ENCODE measurements at regions not wholly inside any gene's neighbourhood (a gene's known extent, or its start where the extent isn't known, plus 50 kb on each side); places are given as distances from the start of the nearest gene placed in this dataset.
A peak's percentile ranks its signal among the peaks of the same experiment; 100 is the strongest.

- DNase-seq (ENCODE audit: low read depth) = peak; percentile 12
Measured at GRCh38 chr2:8090748-8091700, 590.8 kb upstream of the ID2 start.

DNA sequence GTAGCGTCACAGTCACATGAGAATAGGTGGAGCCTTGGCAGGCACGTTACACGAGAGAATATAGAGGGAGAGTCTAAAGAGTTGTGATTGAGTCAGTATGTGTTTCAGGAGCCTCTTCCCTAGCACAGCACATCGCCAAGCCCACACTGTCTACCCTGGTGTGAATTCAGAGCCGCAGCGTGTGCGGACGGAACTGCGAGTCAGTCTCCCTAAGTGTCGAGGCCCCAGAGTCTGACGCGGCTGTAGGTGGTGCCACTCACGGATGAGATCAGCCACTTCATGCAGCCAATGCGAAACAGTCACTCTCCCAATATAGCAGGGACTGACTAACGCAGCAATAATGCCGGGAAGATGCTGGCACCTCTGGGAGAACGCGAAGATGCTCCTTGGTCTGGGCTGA lies 587.3 kb upstream of the ID2 start:
- no peak for DNase-seq (ENCODE audit: low read depth)

GRCh38 chr2:8095978-8096377 lies 585.9 kb upstream of the ID2 start:
- no peak for DNase-seq (ENCODE audit: low read depth)

- no peak for DNase-seq (ENCODE audit: low read depth)
Measured at GRCh38 chr2:8096484-8096883, 585.4 kb upstream of the ID2 start.

GRCh38 chr2:8098476-8099266 lies 583.2 kb upstream of the ID2 start:
- DNase-seq (ENCODE audit: low read depth) = no peak

DNA sequence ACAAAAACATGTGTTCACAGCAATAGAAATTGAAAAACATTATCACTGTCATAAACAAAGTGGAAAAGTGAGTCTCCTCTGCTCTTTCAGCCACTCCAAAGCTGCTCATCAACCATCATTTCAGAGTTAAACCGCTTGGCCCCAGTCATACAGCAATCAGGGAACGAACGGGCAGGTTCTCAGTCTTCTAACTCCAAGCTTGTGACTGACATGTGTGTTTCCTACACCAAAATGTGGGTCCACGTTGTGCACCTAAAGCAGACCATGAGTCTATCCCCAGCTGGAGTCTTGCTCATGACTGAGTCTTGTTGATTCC lies 582.6 kb upstream of the ID2 start:
- no peak for DNase-seq (ENCODE audit: low read depth)

DNA sequence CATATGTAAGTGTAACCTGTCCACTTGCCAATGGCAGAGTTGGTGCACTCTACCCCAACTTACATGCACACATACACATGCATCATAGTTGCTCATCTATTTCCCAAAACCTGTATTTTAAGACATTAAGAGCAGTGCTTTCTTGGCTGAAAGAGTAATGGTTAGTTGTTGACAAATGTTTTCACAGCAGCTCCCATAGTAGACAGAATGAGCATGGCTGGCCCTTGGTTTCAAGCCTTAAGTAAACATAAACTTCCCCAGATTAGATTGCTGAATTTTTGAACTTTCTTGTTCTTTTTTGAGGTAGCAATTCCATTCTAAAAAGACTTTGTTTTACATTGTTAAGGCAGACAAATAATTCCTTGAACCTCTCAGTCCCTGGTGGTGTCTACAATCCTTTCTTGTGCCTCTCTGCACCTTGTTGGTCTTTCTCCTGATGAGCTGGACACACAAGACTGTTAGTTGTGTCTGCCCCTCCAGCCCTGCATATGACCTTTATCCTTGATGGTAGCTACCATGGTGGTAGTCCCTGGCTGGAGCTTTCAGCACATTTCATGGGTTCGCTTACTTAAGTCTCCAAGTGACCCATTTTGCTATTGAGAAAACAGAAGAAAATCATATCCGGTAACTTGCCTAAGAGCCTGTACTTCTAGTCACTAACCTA lies 580.1 kb upstream of the ID2 start:
- DNase-seq (ENCODE audit: low read depth) = no peak

DNA sequence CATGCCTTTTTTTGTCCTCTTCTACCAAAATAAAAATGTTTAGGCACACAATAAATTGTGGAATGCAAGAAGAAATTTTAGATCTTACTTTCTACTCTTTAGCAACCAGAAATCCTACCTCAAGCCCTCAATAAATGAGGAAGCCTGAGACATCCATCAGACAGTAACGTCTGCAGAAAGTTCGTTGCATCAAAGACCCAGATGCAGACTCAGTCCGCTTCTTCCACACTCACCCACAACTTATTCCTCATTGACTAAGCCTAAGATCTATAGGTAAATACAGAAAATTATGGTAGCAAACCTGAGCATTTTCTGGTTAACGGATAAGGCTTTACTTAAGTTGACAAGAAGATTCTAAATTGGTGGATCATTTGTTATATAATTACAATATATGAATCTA lies 579.4 kb upstream of the ID2 start:
- DNase-seq (ENCODE audit: low read depth) = no peak

- no peak for DNase-seq (ENCODE audit: low read depth)
Measured at GRCh38 chr2:8103085-8103708, 578.7 kb upstream of the ID2 start.

DNA sequence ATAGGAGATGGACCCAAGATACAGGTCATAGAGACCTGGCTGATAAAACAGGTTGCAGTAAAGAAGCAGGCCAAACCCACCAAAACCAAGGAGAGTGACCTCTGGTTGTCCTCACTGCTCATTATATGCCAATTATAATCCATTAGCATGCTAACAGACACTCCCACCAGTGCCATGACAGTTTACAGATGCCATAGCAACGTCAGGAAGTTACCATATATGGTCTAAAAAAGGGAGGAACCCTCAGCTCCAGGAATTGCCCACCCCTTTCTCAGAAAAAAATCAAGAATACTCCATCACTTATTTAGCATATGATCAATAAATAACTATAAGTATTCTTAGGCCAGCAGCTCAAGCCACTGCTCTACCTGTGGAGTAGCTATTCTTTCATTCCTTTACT lies 574.7 kb upstream of the ID2 start:
- DNase-seq (ENCODE audit: low read depth) = no peak

DNA sequence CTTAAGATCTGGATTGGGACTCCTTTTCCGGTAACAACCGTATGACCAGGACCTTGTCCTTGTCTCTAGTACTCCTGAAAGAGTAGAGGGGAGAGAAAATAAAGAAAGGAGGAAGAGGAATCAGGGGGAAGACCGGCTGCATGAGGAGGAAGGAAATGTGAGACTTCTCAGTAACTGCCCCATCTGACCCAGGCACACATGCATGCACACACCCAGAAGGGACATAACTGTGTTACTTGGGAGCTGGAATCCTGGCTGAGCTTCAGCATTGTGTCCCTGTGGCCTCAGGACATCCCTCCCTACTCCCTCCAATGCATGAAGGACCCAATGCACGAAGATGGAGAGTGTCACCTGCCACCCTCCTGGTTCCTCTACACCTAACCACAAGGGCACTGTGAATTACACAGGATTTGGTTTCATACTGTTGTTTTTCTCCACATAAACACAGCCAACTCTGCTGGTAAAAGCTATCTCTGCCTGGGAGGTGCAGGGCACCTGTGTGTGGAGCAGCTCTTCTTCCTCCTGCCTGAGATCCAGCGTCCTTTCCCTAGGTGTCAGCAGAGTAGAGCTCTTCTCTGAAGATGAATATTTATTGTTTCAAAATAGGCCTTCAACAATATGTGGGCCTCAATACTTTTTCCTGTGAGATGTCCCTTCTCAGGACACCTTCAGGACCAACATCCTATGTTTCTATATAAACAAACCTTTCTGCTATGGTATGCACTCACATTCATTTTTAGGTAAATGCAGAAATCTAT lies 574.1 kb upstream of the ID2 start:
- no peak for DNase-seq (ENCODE audit: low read depth)

DNA sequence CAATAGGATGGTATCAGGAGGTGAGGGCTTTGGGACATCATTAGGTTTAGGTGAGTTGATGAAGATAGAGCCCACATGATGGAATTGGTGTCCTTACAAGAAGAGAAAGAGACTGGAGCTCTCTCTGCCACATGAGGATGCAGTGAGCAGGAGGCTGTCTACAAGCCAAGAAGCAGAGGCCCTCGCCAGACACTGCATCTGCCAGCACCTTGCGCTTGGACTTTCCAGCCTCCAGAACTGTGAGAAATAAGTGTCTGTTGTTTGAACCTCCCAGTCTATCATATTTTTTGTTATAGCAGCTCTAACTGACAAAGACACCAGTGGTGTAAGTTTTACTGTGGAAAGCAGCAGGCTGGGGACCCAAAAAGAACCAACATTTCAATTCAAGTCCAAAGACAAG lies 571.1 kb upstream of the ID2 start:
- no peak for DNase-seq (ENCODE audit: low read depth)

DNA sequence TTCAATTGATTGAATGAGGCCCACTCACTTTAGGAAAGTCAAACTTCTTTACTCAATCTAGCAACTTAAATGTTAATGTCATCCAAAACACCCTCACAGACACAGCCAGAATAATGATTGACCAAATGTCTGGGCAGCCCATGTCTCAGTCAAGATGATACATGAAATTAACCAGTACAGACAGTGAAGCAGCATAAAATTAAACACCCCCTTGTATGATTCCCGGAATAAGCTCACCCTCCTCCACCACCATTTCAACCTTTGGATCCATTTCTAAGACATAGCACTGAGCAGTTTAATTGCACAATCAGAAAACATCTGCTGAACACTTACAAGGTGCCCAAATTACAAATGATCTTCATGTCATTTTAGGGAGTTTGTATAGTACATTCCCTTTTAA lies 570.7 kb upstream of the ID2 start:
- DNase-seq (ENCODE audit: low read depth) = no peak

DNA sequence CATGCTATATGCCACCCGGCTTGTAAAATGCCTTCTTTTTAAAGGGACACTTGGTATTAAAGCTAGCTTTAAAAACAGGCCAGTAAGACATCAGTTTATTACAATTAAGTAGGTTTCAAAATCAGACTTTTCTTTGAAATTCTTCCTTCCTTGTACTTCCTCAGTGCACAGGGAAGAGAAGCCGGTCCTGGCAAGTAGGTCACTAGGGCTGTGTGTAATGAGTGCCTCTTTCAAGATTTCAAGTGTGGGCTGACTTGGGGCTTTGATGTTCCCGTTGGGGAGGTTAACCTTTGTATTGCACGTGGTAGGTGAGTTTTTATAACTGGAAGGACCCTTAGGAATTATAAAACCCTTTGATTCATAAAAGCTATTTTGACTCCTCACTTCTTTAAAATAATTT lies 566.4 kb upstream of the ID2 start:
- DNase-seq (ENCODE audit: low read depth) = no peak

- no peak for DNase-seq (ENCODE audit: low read depth)
Measured at GRCh38 chr2:8115966-8116365, 565.9 kb upstream of the ID2 start.

DNA sequence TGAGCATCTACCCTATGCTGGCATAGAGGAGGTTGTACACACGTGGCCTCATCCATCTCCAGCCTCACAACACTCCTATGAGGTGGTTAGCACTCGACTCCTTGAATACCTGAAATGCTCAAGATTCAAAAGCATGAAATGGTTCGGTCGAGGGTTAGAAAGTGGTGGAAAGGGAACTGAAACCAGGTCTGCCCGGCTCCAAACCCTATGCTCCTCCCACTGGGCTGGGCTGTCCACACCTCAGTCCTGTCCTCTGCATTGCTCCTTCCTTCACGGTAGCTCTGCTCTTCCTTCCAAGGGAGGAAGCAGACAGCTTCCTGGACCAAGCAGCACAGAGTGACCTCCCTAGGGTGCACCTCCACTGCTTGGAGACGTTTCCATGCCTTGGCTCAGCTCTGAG lies 565.2 kb upstream of the ID2 start:
- no peak for DNase-seq (ENCODE audit: low read depth)

DNA sequence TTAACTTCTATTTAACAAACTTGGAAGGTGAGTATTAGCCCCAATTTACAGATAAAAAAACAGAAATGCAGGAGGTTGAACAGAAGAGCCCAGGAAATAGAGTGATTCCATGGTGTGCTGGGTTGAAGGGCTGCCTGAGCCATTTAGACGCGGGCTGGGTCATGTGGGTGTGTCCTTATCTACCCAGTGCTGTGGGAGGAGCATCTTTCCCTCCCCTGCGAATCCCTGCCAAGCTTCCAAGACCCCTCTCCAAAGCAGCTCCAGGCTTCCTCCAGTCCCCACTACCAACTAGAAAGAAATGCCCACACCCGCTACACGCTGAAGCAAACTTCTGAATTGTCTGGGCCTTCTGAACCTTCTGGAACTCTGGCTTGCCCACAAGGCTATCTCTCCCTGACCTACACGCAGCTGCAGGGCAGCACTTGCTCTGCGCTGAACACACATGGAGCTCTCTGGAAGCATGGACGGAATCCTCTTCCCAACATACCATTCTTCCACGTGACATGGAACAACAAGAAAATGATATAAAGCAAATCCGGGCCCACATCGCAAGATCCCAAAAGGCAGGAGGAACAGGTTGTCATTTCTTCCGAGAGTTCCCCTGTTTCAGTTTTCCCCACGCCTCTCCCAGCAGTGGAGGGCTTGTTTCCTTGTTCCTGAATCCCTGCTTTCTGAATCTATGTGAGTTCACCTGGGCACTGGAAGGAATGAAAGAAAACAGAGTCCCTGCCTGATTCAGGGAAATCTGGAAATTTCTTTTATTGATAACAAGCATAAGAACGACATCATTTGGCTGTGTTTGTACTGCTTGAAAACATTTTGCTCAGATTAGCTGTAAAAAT lies 562.7 kb upstream of the ID2 start:
- no peak for DNase-seq (ENCODE audit: low read depth)

- DNase-seq (ENCODE audit: low read depth) = no peak
Measured at GRCh38 chr2:8119782-8120505, 561.9 kb upstream of the ID2 start.

DNA sequence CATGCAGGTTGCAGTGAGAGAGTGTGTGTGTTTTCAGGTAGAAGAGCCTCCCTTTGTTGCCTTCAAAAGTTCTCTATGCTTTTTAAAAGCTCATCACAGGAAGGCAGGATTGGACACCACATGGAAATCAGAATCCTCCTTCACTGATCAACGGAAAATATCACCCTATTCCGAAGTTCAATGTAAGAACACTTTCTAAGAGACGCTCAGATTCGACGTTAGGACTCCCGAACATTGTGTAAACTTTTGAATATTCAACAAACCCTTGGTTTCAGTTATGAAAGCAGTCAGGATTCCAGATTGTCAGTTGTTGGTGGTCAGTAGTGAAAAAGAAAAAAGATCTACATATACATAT lies 561.4 kb upstream of the ID2 start:
- DNase-seq (ENCODE audit: low read depth) = no peak

Measured in CMK (cell line).